ELF-1 (cell line): ENCODE measurements at regions not wholly inside any gene's neighbourhood (a gene's known extent, or its start where the extent isn't known, plus 50 kb on each side); places are given as distances from the start of the nearest gene placed in this dataset.
"Not testable (repeated sequence)": the region's sequence is repeated elsewhere in the genome, so short reads cannot be mapped to it uniquely, and the experiment has no call there.

Experiments
- DNase-seq: peaks from one replicate; pipeline ENCODE4 v3.0.0-alpha.2; 2016; ENCODE audit warnings: low read depth, low spot score

- not testable (repeated sequence) for DNase-seq
Measured at GRCh38 chrX:126641076-126641475, 88.5 kb upstream of the DCAF12L1 start.

GRCh38 chrX:126655061-126655460 is 102.4 kb upstream of the DCAF12L1 start:
- no peak for DNase-seq

GRCh38 chrX:126658447-126658846 is 105.8 kb upstream of the DCAF12L1 start:
- no peak for DNase-seq

- no peak for DNase-seq
Measured at GRCh38 chrX:126670258-126670657, 117.6 kb upstream of the DCAF12L1 start.

DNA sequence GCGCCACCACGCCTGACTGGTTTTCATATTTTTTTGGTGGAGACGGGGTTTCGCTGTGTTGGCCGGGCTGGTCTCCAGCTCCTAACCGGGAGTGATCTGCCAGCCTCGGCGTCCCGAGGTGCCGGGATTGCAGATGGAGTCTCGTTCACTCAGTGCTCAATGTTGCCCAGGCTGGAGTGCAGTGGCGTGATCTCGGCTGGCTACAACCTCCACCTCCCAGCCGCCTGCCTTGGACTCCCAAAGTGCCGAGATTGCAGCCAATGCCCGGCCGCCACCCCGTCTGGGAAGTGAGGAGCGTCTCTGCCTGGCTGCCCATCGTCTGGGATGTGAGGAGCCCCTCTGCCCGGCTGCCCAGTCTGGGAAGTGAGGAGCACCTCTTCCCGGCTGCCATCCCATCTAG is 120.8 kb upstream of the DCAF12L1 start:
- not testable (repeated sequence) for DNase-seq

GRCh38 chrX:126673816-126674491 is 121.3 kb upstream of the DCAF12L1 start:
- not testable (repeated sequence) for DNase-seq

DNA sequence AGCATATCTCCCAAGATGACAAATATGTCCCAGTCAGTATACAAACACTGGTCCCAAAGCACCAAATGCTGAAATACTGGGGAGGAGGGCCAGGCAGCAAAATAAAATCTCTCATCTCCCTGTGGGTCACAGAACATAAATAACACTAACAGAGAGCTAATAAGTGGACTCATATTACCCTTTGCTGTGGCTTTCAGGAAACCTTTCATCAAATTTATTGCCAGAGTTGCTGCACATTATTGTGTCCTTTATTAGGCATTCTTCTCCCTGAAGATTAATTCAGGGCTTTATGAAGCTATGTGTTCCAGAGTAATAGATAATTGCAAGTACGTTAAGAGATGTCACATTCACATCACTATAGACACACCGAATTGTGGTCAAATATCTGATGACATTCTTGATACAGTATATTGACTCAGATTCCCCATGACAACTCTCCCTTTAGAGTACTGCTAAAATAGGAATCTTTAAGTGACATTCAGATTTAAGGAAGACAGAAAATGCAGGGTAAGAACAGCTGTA is 124.1 kb upstream of the PRR32 start:
- DNase-seq = no peak

DNA sequence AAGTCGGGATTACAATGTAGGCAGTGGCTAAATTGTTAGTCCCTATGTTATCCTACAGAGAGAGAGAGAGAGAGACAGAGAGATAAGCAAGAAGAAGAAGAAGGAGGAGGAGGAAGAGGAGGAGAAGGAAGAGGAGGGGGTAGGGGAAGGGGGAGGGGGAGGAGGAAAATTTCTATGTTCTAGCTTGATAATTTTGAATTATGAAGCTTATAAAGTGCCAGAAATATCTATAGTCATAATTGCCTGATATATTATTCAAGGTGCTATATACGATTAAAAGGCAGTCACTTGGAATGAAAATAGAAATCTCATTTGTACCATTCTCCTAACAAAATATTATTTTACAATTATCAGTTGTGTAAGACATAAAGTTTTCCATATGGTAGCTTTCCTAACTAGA is 122.4 kb upstream of the PRR32 start:
- DNase-seq = no peak

DNA sequence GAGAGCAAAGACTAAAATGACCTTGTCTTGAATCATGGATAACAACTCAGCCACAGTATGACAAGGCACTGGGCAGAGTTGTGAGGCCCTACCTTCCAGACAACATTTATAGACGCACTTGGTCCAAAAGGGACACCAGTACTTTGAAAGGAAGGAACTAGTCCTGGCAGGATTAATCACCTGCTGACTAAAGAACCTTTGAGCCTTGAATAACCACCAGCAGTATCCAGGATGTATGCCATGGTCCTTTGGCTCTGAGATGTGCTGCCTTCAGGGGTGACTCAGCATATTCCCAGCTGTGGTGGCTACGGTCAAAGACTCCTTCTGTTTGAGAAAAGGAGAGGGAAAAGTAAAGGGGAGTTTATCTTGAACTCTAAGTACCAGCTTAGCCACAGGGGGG is 118.1 kb upstream of the PRR32 start:
- DNase-seq = no peak

DNA sequence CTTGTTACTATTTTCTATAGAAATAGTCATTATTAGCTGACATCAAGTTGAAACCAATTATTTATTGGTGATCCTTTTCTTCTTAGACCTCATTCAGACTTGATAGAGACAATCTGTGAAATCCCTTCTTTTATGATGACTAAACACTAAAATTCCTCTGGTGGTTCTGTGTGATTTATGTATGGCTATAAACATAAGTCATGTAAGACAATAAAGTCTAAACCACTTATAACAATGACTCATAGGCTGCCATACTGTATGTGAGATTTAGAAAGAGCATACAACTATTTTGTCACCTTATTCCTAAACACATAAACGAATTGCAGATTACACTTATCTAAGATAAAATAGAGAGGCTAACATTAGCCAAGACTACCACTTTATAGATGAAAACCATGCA is 101.1 kb upstream of the PRR32 start:
- DNase-seq = no peak

DNA sequence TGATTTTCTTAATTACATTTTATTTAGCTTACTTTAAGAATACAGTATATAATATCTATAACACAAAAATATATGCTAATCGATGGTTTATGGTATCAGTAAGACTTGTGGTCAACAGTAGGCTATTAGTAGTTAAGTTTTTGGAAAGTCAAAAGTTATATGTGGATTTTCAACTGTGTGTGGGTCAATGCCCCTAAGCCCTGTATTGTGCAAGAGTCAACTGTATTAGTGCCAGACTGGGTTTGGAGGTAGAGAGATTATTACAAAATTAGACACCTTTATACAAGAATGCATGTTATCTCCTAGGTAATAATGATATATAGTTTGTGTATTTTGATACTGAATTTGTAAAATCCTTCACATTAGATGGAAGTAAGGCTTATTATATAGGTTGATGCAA is 100.3 kb upstream of the PRR32 start:
- no peak for DNase-seq

GRCh38 chrX:126723881-126724280 is 95.6 kb upstream of the PRR32 start:
- peak; percentile 88 for DNase-seq

DNA sequence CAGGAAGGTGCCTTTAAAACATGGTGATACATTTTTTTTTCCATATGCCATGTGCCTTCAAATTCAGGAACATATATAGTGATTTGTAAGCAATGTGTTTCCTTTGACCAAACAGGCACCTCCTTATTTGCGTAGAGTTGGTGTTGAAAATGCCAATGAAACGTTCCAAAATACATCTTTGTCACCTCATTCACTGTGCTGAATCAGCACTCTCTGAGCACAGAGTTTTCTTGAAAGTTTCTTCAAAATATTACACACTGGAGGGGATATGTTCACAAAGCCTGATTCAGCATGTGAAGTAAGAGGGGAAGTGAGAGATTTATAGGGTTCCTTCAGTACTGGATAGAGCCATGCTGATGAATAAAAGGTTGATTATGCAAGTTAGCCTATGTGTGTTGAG is 85.7 kb upstream of the PRR32 start:
- DNase-seq = no peak
